ENCODE measurements at regions not wholly inside any gene's neighbourhood (a gene's known extent, or its start where the extent isn't known, plus 50 kb on each side); places are given as distances from the start of the nearest gene placed in this dataset.

- no peak for DNase-seq (ENCODE audit: low read depth)
These were observed 92.1 kb upstream of the IL12B start for GRCh38 chr5:159422361-159422760.

- DNase-seq (ENCODE audit: low read depth): no peak
These were observed 92.6 kb upstream of the IL12B start for GRCh38 chr5:159422910-159423309.

GRCh38 chr5:159424123-159424522, 93.8 kb upstream of the IL12B start:
- no peak for DNase-seq (ENCODE audit: low read depth)

GRCh38 chr5:159426694-159427093, 96.4 kb upstream of the IL12B start:
- DNase-seq (ENCODE audit: low read depth): no peak

GRCh38 chr5:159427180-159428012, 97.1 kb upstream of the IL12B start:
- no peak for DNase-seq (ENCODE audit: low read depth)

- no peak for DNase-seq (ENCODE audit: low read depth)
These were observed 100.2 kb upstream of the IL12B start for GRCh38 chr5:159430361-159431012.

GRCh38 chr5:159435855-159436254, 105.6 kb upstream of the IL12B start:
- DNase-seq (ENCODE audit: low read depth): no peak

GRCh38 chr5:159438092-159438491, 107.8 kb upstream of the IL12B start:
- no peak for DNase-seq (ENCODE audit: low read depth)

- DNase-seq (ENCODE audit: low read depth): no peak
These were observed 108.7 kb upstream of the IL12B start for GRCh38 chr5:159439002-159439401.

- DNase-seq (ENCODE audit: low read depth): no peak
These were observed 109.9 kb upstream of the IL12B start for GRCh38 chr5:159440235-159440634.

GRCh38 chr5:159440968-159441367, 110.7 kb upstream of the IL12B start:
- DNase-seq (ENCODE audit: low read depth): no peak

GRCh38 chr5:159441441-159441840, 111.2 kb upstream of the IL12B start:
- DNase-seq (ENCODE audit: low read depth): no peak

- no peak for DNase-seq (ENCODE audit: low read depth)
These were observed 112.0 kb upstream of the IL12B start for GRCh38 chr5:159442206-159442850.

GRCh38 chr5:159444441-159445082, 114.3 kb upstream of the IL12B start:
- DNase-seq (ENCODE audit: low read depth): no peak

- no peak for DNase-seq (ENCODE audit: low read depth)
These were observed 116.8 kb upstream of the IL12B start for GRCh38 chr5:159447116-159447515.

- DNase-seq (ENCODE audit: low read depth): no peak
These were observed 118.6 kb upstream of the IL12B start for GRCh38 chr5:159448841-159449407.

GRCh38 chr5:159449925-159450324, 119.6 kb upstream of the IL12B start:
- DNase-seq (ENCODE audit: low read depth): no peak

GRCh38 chr5:159450417-159450816, 120.1 kb upstream of the IL12B start:
- DNase-seq (ENCODE audit: low read depth): no peak

GRCh38 chr5:159451197-159452052, 121.1 kb upstream of the IL12B start:
- DNase-seq (ENCODE audit: low read depth): no peak

- no peak for DNase-seq (ENCODE audit: low read depth)
These were observed 122.3 kb upstream of the IL12B start for GRCh38 chr5:159452480-159453167.

- no peak for DNase-seq (ENCODE audit: low read depth)
These were observed 122.9 kb upstream of the IL12B start for GRCh38 chr5:159453209-159453608.

Measured in stimulated activated CD8-positive, alpha-beta memory T cell treated with anti-CD3 and anti-CD28 coated beads, Interleukin-7, amount 100 ng/mL, for 24 hours (primary cell).